WTC11 (cell line): ENCODE measurements at regions not wholly inside any gene's neighbourhood (a gene's known extent, or its start where the extent isn't known, plus 50 kb on each side); places are given as distances from the start of the nearest gene placed in this dataset.

Experiments used
- ATF2 ChIP-seq: sonication (generic); formaldehyde crosslinking; IDR thresholded peaks from 2 replicates; pipeline ENCODE4 v1.8.1; 2022; ENCODE audit warnings: low read depth, missing genetic modification reagents, borderline replicate concordance
- CTCF ChIP-seq: fragments of 200-600 bp; IDR thresholded peaks from 2 replicates; pipeline ENCODE4 v1.8.0; 2022; ENCODE audit warnings: antibody characterized with exemption
- FOXJ3 ChIP-seq: sonication (generic); formaldehyde crosslinking; IDR thresholded peaks from 2 replicates; pipeline ENCODE4 v1.9.0; 2021; ENCODE audit warnings: missing genetic modification reagents, mild to moderate bottlenecking, borderline replicate concordance

- TF ChIP-seq ATF2 (CRISPR knock-in tag) (no peak), CTCF (no peak), FOXJ3 (CRISPR knock-in tag) (no peak)
These were observed 111.2 kb upstream of the OPRM1 start for GRCh38 chr6:153927867-153928266.
